Upper lobe of right lung (tissue), 1 donor: ENCODE measurements at regions not wholly inside any gene's neighbourhood (a gene's known extent, or its start where the extent isn't known, plus 50 kb on each side); places are given as distances from the start of the nearest gene placed in this dataset.

ENCODE experiments used
- ATAC-seq: fragments of 200-7000 bp; cut with Tn5 transposase; one replicate; pipeline ENCODE4 v1.9.1; 2020; ENCODE audit warnings: mild to moderate bottlenecking, moderate library complexity
- DNase-seq: peaks from one replicate; pipeline ENCODE4 v3.0.0-alpha.2; 2020
- H3K27ac ChIP-seq: fragments of 200-600 bp; one replicate; pipeline ENCODE4 v1.8.0; 2022
- H3K27me3 ChIP-seq: fragments of 200-600 bp; one replicate; pipeline ENCODE4 v1.8.0; 2022; ENCODE audit warnings: mild to moderate bottlenecking
- H3K36me3 ChIP-seq: fragments of 200-600 bp; one replicate; pipeline ENCODE4 v1.8.0; 2022
- H3K4me1 ChIP-seq: fragments of 200-600 bp; one replicate; pipeline ENCODE4 v1.8.0; 2022
- H3K4me3 ChIP-seq: fragments of 200-600 bp; one replicate; pipeline ENCODE4 v1.8.0; 2022; ENCODE audit warnings: mild to moderate bottlenecking
- H3K9me3 ChIP-seq: fragments of 200-600 bp; one replicate; pipeline ENCODE4 v1.8.0; 2022
- CTCF ChIP-seq: fragments of 200-600 bp; IDR thresholded peaks from one replicate; pipeline ENCODE4 v1.8.0; 2022; ENCODE audit warnings: antibody characterized with exemption
- intact Hi-C: fragments of 100-400 bp; cut with DNase I; formaldehyde crosslinking; loops from one replicate; pipeline ENCODE4 v1.11.0; 2022
- donor health status: DM: no; HTN: yes; CAD: no; lungs with severe emphysema.

- Histone ChIP-seq H3K9me3 (no peaks in the 10 kb centered on the region), H3K4me1 (no peaks in the 10 kb centered on the region), H3K27me3 (no peaks in the 10 kb centered on the region), H3K36me3 (no peaks in the 10 kb centered on the region), H3K27ac (no peak overlapping the region), H3K4me3 (no peak overlapping the region)
- ATAC-seq = no peak
- TF ChIP-seq CTCF = no peak
- DNase-seq = no peak
- intact Hi-C loops = no loop called here
Measured at GRCh38 chr2:16454621-16455020, 211.0 kb downstream of the CYRIA start.

GRCh38 chr2:16452123-16452522 lies 213.5 kb downstream of the CYRIA start:
- H3K4me1 ChIP-seq = no peaks in the 10 kb centered on the region
- no peak overlapping the region for H3K4me3 ChIP-seq
- DNase-seq (no peak), ATAC-seq (no peak)
- H3K27me3 ChIP-seq = no peaks in the 10 kb centered on the region
- intact Hi-C loops = no loop called here
- no peaks in the 10 kb centered on the region for H3K36me3 ChIP-seq
- no peaks in the 10 kb centered on the region for H3K9me3 ChIP-seq
- no peak overlapping the region for H3K27ac ChIP-seq
- no peak for TF ChIP-seq CTCF

- TF ChIP-seq CTCF = no peak
- H3K9me3 ChIP-seq = no peaks in the 10 kb centered on the region
- H3K27ac ChIP-seq = no peak overlapping the region
- DNase-seq (no peak), ATAC-seq (no peak)
- H3K27me3 ChIP-seq = no peaks in the 10 kb centered on the region
- intact Hi-C loops = no loop called here
- H3K36me3 ChIP-seq = no peaks in the 10 kb centered on the region
- H3K4me1 ChIP-seq = no peaks in the 10 kb centered on the region
- H3K4me3 ChIP-seq = no peak overlapping the region
Measured at GRCh38 chr2:16446706-16447105, 218.9 kb downstream of the CYRIA start.

GRCh38 chr2:16442971-16443370 lies 222.7 kb downstream of the CYRIA start:
- Histone ChIP-seq H3K4me3 (no peak overlapping the region), H3K36me3 (no peaks in the 10 kb centered on the region), H3K27ac (no peak overlapping the region), H3K9me3 (no peaks in the 10 kb centered on the region), H3K4me1 (no peaks in the 10 kb centered on the region), H3K27me3 (no peaks in the 10 kb centered on the region)
- ATAC-seq = no peak
- DNase-seq = no peak
- TF ChIP-seq CTCF = no peak
- intact Hi-C loops = no loop called here

- no peak overlapping the region for H3K4me3 ChIP-seq
- TF ChIP-seq CTCF = no peak
- H3K36me3 ChIP-seq = no peaks in the 10 kb centered on the region
- DNase-seq (no peak), ATAC-seq (no peak)
- no peaks in the 10 kb centered on the region for H3K27me3 ChIP-seq
- H3K9me3 ChIP-seq = no peaks in the 10 kb centered on the region
- intact Hi-C loops = no loop called here
- H3K4me1 ChIP-seq = no peaks in the 10 kb centered on the region
- no peak overlapping the region for H3K27ac ChIP-seq
Measured at GRCh38 chr2:16441431-16441830, 224.2 kb downstream of the CYRIA start.

- ATAC-seq (no peak), DNase-seq (no peak)
- Histone ChIP-seq H3K4me1 (no peaks in the 10 kb centered on the region), H3K9me3 (no peaks in the 10 kb centered on the region), H3K4me3 (no peak overlapping the region), H3K27ac (no peak overlapping the region), H3K27me3 (no peaks in the 10 kb centered on the region), H3K36me3 (no peaks in the 10 kb centered on the region)
- intact Hi-C loops = no loop called here
- no peak for TF ChIP-seq CTCF
Measured at GRCh38 chr2:16440898-16441297, 224.7 kb downstream of the CYRIA start.
